Right lobe of liver (tissue), 6 donors: ENCODE measurements at regions not wholly inside any gene's neighbourhood (a gene's known extent, or its start where the extent isn't known, plus 50 kb on each side); places are given as distances from the start of the nearest gene placed in this dataset.

Experiments
- ATAC-seq, 4 donors: fragments of 200-7000 bp; cut with Tn5 transposase; one replicate each; pipeline ENCODE4 v1.9.1; 2020; ENCODE audit warnings: mild to moderate bottlenecking in 4 of 4, moderate library complexity in 4 of 4
- DNase-seq, 3 donors: peaks; one replicate each; pipeline ENCODE4 v3.0.0-alpha.2; 2020
- H3K27ac ChIP-seq, 3 donors: fragments of 200-600 bp; one replicate each; pipeline ENCODE4 v1.8.0; 2022
- H3K27me3 ChIP-seq, 2 donors: fragments of 200-600 bp; one replicate each; pipeline ENCODE4 v1.8.0; 2022
- H3K36me3 ChIP-seq, 4 donors: fragments of 200-600 bp; sonication (generic) in 1 of 4; one replicate each; pipeline versions ENCODE4 v1.5.1 to v1.8.0; 2017 to 2022; ENCODE audit warnings: control low read depth in 1 of 4
- H3K4me1 ChIP-seq, 4 donors: fragments of 200-600 bp; sonication (generic) in 1 of 4; one replicate each; pipeline versions ENCODE4 v1.5.1 to v1.8.0; 2017 to 2022; ENCODE audit warnings: control low read depth in 1 of 4
- H3K4me3 ChIP-seq, 3 donors: fragments of 200-600 bp; one replicate each; pipeline ENCODE4 v1.8.0; 2022
- H3K9me3 ChIP-seq, 4 donors: fragments of 200-600 bp; sonication (generic) in 1 of 4; one replicate each; pipeline versions ENCODE4 v1.5.1 to v1.8.0; 2017 to 2022; ENCODE audit warnings: control low read depth in 1 of 4
- POLR2A ChIP-seq: fragments of 450-650 bp; IDR thresholded peaks from one replicate; pipeline ENCODE4 v1.6.1; 2017; ENCODE audit warnings: antibody characterized with exemption, mild to moderate bottlenecking
- WGBS: methylation state at CpG from one replicate; pipeline ENCODE4 v1.1.6; 2018; ENCODE audit warnings: low coverage, low lambda C conversion rate; ENCODE audit not compliant: insufficient coverage; ENCODE audit errors: missing lambda C conversion rate; 5-methylcytosine and 5-hydroxymethylcytosine counted together
- intact Hi-C, 2 donors: fragments of 100-400 bp; cut with DNase I; formaldehyde crosslinking; loops; one replicate each; pipeline versions ENCODE4 v1.11.2 to v1.14.1; 2022
- TF ChIP-seq, protein P1 (sequence below), 4 donors: fragments of 200-600 bp in 3 of 4; fragments of 450-650 bp in 1 of 4; IDR thresholded peaks; one replicate each; pipeline versions ENCODE4 v1.5.1 to v1.8.0; 2016 to 2022; ENCODE audit warnings: antibody characterized with exemption in 4 of 4, mild to moderate bottlenecking in 2 of 4
- donor health status: DM: no; HTN: yes; CAD: no.
- donor health status: DM: no; HTN: no; CAD: no.
- donor health status: DM: no; HTN: no; CAD: no.
- donor health status: DM: no; HTN: yes; CAD: no.
- donor health status: DM: no; HTN: yes; CAD: no.

DNA sequence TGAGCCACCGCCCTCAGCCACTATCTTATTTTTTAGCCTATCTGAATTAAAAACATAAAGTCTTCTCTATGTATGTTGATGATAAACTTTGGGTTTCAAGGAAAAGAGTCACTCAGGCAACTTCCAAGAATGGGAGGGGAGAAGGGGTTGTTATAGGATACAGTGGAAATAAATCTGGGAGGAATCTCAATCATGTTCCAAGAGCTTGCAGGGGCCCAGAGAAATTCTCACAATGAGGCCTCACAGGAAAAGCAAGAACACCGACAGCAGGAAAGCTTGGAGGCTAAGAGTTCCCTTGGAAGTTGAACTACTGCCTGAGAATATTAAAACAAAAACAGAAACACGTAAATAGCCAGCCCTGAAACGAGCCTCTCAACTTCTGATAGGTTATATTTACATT, 384.6 kb upstream of the IGFBP7 start:
- ATAC-seq (no peak), DNase-seq (no peak)
- TF ChIP-seq, protein P1, sequence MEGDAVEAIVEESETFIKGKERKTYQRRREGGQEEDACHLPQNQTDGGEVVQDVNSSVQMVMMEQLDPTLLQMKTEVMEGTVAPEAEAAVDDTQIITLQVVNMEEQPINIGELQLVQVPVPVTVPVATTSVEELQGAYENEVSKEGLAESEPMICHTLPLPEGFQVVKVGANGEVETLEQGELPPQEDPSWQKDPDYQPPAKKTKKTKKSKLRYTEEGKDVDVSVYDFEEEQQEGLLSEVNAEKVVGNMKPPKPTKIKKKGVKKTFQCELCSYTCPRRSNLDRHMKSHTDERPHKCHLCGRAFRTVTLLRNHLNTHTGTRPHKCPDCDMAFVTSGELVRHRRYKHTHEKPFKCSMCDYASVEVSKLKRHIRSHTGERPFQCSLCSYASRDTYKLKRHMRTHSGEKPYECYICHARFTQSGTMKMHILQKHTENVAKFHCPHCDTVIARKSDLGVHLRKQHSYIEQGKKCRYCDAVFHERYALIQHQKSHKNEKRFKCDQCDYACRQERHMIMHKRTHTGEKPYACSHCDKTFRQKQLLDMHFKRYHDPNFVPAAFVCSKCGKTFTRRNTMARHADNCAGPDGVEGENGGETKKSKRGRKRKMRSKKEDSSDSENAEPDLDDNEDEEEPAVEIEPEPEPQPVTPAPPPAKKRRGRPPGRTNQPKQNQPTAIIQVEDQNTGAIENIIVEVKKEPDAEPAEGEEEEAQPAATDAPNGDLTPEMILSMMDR (IDR thresholded peaks at IDR 0.05) = no peak
- TF ChIP-seq POLR2A = no peak
- no peaks in the 10 kb centered on the region for H3K27me3 ChIP-seq
- H3K36me3 ChIP-seq = no peaks in the 10 kb centered on the region
- intact Hi-C loops = no loop called here
- WGBS = 39% methylated on average over 4 of the region's 4 CpGs
- no peak overlapping the region for H3K27ac ChIP-seq
- no peaks in the 10 kb centered on the region for H3K4me1 ChIP-seq
- H3K9me3 ChIP-seq = no peaks in the 10 kb centered on the region
- no peak overlapping the region for H3K4me3 ChIP-seq

DNA sequence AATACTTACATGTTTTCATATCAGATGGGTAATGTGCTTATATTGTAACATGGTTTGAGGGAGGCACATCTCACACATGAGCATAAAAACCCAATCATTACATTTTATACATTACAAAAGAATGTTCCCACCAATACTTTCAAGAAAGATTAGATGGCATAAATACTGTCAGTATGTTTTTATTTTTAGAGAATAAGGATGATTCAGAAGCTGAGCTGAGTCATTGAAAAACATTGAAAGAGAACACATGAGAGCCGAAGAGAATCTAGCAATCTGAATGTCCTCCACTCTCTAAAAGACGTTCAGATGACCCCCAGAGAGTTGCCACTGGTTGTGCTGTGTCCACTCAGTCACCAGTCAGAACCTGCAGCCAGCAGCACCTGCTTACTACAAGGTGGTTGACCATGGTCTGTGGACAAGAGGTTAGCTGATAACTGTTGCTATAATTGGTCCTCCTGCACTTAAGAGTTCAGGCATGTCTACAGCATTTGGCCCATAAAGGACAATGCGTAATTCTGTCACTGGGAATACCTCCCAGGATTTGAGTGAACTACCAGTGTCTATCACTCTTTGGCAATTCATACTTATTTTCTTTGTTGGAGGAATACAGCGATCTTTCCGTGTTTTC, 382.2 kb upstream of the IGFBP7 start:
- no peaks in the 10 kb centered on the region for H3K36me3 ChIP-seq
- H3K4me3 ChIP-seq = no peak overlapping the region
- WGBS = 60% methylated on average over 5 of the region's 5 CpGs
- DNase-seq = no peak
- TF ChIP-seq, protein P1 (IDR thresholded peaks at IDR 0.05) = no peak
- no peak for TF ChIP-seq POLR2A
- no peaks in the 10 kb centered on the region for H3K4me1 ChIP-seq
- ATAC-seq = no peak
- H3K27me3 ChIP-seq = no peaks in the 10 kb centered on the region
- no peaks in the 10 kb centered on the region for H3K9me3 ChIP-seq
- H3K27ac ChIP-seq = no peak overlapping the region
- intact Hi-C loops = no loop called here

DNA sequence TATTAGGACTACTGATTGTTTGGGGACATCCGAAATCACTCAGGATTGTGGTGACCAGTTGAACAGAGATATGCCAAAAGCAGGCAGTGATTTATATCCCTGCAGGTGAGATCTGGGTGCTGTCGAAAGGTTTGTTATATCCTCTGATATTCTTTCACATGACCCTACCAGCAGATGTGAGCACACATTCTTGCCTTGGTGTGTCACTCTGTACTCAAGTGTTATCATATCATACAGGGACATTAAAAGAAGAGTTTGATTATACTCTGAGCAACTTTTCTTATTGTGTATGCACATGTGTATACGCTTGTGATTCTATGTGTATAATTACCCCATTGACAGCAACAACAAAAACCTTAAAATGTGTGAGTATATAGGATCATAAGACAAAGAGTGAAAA, 381.2 kb upstream of the IGFBP7 start:
- Histone ChIP-seq H3K27ac (no peak overlapping the region), H3K4me3 (no peak overlapping the region), H3K4me1 (no peaks in the 10 kb centered on the region), H3K9me3 (no peaks in the 10 kb centered on the region), H3K36me3 (no peaks in the 10 kb centered on the region), H3K27me3 (no peaks in the 10 kb centered on the region)
- no peak for ATAC-seq
- no peak for DNase-seq
- 58% methylated on average over 3 of the region's 3 CpGs for WGBS
- TF ChIP-seq, protein P1 (IDR thresholded peaks at IDR 0.05) = no peak
- TF ChIP-seq POLR2A = no peak
- intact Hi-C loops = no loop called here

DNA sequence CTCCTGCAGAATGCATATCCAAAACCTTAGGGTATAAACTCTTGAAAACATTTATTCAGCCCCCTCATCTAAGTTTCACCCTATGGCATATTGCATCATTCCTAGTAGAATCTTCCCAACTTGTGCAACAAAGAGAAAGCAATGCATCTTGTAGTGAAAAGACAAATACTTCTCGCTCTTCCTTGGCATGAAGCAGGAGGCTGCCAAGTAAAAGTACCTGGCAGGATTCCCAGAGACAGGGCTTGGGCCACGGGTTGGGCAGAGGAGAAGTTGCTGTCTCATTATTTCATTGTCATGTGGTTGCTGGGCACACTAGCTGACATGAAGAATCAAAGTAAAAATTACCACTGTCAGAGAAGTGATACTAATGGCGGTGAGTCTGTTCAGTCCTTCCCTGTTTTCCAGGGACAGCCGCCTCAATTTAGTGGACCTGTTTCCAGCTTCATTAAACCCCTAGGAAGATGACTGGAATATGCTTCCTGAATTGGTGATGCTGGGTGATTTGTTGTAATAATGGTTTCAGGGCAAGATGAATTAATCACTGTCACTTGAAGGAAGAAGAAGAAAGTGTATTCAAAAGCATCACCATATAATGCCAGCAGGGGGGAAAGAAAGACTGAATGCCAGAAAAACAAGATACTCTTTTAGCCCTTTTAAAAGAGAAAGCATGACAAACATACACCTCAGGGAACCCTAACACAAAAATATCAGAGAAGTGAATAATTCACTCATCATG, 380.5 kb upstream of the IGFBP7 start:
- TF ChIP-seq, protein P1 (IDR thresholded peaks at IDR 0.05) = no peak
- TF ChIP-seq POLR2A = no peak
- Histone ChIP-seq H3K27me3 (no peaks in the 10 kb centered on the region), H3K4me3 (no peak overlapping the region), H3K27ac (no peak overlapping the region), H3K4me1 (no peaks in the 10 kb centered on the region), H3K36me3 (no peaks in the 10 kb centered on the region), H3K9me3 (no peaks in the 10 kb centered on the region)
- 52% methylated on average over 4 of the region's 4 CpGs for WGBS
- DNase-seq = no peak
- intact Hi-C loops = no loop called here
- no peak for ATAC-seq
